Activated naive CD8-positive, alpha-beta T cell treated with anti-CD3 and anti-CD28 coated beads, Interleukin-2, amount 50 U/mL, for 16 hours (primary cell): ENCODE measurements at regions not wholly inside any gene's neighbourhood (a gene's known extent, or its start where the extent isn't known, plus 50 kb on each side); places are given as distances from the start of the nearest gene placed in this dataset.

Experiments used
- DNase-seq: peaks from one replicate; pipeline ENCODE4 v3.0.0-alpha.2; 2020; ENCODE audit warnings: low read depth, low spot score

DNA sequence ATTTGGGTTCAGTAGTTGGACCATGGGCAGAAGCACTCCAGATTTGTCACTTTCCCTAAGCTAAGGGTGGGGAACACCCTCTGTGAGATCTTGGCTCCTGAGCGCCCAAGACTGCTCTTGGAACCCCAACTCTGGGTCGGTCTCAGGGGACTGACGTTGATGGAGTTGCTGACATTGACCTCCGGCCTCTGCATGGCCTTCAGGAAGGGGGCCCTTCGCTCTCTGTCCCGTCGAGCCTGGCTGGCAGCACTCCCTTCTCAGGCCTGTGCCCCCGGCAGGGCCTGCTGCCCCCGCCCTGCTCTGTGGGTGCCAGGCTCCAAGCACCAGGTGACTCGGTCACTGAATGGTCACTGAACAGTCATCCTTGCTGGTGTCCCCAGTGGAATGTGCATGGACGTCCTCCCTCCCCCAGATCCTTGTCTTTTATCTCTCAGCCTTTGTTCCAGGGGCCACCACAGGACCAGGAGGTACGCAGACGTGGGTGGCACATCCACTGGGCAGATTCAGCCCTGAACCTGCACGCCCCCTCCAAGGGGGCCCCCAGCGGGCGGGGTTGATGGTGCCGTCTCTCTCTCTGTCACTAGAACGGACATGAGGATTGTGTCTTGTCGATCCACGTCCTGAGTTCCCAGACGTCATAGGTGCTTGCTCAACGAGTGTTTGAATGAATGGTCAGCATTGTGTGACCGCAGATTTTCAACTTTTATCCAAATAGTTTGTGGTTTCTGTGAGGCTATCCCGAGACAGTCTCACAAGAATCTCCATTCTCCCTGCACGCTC lies 314.5 kb downstream of the SEC14L1 start:
- no peak for DNase-seq

DNA sequence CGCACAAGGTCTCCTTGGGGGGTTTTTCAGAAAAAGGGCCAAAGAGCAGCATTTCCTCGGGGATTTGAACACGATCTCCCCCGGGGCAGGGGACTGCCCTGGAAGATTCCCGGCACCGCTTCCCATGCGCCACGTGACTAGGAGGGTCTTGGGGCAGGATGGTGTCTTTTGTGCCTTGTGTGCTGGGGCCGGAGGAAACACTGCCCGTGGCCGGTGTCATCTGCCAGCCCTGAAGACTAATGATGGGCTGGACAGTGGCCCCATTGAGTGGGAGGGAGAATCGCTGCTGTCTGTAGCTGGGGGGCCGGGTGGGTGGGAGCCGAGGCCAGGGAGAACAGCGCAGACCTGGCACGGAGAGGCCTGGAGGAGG lies 315.1 kb downstream of the SEC14L1 start:
- DNase-seq, result no peak

DNA sequence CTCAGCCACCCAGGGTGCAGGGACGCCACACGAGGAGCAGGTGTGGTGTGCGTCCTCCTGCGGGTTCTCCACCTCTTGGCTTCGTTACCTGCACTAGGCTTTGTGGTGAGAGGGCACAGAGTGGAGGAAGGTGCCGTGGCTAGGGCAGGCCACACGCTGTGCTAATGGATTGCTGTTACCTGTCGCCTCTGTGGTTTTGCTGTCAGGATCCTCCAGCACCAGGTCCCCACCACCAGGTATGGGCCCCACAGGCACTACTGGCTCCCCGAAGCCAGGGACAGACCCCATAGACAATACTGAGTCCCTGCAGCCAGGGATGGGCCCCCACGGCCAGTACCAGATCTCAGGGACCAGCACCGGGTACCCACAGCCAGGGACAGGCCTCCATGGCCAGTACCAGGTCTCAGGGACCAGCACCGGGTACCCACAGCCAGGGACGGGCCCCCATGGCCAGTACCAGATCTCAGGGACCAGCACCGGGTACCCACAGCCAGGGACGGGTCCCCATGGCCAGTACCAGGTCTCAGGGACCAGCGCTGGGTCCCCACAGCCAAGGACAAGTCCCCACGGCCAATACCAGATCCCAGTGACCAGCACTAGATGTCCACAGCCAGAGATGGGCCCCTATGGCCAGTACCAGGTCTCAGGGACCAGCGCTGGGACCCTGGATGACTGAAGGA lies 315.6 kb downstream of the SEC14L1 start:
- no peak for DNase-seq

DNA sequence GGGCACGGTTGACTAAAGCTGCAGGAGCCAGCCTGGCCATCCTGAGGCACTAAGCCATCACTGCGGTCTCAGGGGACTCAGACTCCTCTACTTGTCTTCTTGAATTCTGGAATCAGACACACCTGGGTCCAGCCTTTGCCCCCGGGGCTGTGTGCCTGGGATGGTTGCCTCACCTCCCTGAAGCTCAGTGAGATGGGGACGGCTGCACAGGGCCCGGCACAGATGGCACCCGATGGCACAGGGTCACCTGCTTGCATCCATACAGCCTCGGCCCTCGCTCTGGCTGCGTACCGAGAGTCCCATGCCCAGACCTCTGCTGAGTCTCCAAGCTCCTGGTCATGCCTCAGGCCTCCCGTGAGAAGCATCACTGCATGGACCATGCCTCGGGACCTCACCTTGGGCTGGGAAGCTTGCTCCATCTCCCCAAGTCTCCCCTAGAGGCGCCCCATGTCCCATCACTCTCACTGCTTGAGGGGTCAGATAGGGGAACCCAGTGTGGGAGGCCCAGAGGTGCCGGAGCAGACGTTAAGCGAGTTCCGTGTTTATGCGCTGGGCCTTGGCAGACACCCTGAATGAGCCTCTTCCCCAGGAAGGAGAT lies 316.3 kb downstream of the SEC14L1 start:
- DNase-seq, result no peak

DNA sequence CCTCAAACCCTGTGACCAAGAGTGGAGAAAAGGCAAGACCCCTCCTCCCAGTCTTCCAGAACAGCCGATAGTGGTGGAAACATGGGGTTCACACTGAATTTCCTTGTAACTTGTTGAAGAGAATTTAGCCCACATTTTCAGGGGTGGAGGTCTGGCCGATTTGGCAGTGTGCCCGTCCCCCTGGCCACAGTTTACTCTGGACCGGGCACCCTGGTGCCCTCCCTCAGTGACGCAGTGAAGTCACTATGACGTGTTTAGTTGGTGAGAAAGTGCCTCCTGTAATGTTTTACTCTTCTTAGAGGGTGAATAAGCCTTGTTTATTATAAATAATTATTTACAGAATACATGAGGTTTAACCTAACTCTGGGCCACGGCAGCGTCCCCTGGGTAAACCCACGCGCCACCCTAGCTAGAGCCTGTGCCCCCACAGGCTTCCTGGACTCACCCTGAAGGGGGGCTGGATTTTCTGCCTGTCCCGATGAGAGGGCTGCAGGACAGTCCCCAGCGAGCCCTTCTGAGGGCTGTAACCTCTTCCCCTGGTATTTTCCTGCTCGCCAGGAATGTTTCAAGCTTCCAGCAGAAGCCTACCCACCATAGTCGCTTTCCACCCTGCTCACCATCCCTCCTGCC lies 316.9 kb downstream of the SEC14L1 start:
- no peak for DNase-seq

DNA sequence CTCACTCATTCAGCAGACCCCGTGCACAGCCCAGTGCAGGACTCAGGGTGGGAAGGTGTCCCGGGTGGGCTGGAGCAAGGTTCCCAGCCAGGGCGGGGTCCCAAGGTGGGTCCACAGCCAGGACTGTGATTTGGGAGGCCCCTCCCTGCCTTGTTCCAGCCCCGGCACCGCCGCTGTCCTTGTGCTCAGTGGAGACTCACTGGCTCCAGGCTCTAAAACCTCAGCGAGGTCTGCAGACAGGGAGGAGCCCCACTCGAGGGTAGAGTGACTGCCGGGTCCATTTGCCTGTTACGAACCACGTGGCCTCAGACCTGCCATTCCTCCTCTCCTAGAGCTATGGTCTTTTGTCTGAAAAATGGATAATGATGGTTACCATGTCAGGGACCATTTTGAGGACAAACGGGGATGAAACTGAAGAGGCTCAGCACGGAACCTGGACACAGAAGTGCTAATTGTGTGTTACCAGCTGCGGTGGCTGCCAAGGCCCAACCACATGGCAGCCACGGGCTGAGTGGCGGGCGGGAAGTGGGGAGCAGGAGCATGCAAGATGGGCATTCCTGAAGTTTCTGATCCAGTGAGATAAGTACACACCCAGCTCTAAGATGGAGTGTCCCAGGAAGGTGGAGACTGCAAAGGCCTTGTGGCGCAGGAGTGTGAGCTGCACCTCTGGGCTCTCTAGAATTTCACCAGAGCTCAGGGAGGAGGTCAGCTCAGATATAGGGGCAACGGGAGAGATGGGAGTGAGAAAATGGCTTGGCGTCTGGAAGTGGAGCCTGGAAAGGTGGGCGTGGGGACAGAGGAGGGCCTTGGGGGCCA lies 317.6 kb downstream of the SEC14L1 start:
- DNase-seq, result no peak

DNA sequence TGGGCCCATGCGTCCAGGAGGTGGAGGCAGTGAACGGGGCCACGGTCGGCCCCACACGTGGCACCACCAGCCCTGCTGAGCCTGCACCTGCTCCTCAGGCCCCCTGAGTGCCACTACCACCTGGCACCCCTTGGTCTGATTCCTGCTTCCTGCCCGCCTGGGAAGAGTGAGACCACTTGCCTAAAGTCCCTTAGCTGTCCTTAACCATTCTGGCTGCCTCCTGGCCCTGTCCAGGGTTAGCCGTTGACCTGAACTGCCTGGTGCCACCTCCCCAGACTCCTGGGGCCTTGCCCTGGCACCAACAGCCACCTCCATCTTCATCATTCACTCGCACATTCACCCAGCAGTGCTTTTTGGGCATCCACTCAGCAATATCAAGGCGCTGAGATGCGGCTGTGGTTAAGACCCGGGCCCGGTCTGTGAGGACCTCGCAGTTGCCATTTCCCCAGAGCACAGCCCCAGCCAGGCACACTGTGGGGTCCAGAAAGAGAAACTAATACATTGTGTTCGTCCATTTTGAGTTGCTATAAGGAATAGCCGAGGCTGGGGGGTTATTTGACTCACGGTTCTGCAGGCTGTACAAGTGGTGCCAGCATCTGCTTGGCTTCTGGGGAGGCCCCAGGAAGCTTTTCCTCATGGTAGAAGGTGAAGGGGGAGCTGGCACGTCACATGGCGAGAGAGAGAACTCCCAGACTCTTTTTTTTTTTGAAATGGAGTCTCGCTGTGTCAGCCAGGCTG lies 318.4 kb downstream of the SEC14L1 start:
- no peak for DNase-seq

DNA sequence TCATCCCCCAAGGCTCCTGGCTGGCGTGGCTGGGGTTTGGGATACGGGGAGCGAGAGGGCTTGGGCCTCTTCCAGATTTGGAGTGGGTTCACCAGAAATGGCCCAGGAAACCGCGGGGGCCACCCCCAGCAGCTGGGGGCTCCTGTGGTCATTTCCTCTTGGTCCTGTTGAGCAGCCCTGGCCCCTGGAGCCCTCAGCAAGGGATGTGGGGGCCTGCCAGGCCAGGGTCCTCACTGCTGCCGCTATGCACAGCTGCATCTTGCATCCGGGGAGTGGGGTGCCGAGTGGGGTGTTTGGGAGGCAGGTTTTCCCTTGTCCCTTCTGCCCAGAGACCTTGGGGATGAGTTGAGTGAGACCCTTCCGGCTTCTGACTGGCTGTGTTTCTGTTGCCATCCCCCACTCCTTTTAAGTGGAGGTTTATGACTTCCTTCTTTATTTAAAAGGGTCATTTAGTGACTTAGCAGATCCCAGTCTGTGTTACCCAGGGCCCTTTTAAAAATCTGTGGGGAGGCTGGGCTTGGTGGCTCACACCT lies 319.8 kb downstream of the SEC14L1 start:
- DNase-seq, result no peak

DNA sequence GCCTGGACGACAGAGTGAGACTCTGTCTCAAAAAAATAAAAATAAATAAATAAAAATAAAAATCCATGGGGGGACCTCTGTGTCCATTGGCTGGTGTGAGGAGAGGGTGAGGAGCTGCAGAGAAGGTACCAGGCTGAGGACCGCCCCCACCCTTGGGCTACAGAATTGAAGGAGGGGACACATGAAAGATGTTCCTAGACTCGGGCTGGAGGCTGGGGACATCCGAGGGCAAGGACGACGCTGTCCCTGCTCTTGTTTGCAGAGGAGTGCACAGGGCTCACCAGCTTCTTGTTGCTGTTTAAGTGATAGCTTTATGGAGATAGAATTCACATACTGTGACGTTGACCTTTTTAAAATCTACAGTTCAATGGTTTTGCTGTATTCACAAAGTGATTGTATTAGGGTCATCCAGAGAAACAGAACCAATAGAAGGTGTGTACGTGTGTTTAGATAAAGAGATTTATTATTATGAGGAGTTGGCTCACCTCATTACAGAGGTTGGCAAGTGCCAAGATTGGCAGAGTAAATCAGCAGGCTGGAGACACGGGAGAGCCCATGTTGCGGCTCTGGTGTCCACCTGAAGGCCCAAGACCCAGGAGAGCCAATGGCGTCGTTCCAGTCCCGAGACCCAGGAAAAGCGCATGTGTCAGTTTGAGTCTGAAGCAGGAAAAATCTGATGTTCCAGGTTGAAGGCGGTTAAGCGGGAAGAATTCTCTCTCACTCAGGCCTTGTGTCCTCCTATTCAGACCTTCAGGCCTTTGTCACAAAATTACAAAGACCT lies 320.7 kb downstream of the SEC14L1 start:
- DNase-seq, result no peak

DNA sequence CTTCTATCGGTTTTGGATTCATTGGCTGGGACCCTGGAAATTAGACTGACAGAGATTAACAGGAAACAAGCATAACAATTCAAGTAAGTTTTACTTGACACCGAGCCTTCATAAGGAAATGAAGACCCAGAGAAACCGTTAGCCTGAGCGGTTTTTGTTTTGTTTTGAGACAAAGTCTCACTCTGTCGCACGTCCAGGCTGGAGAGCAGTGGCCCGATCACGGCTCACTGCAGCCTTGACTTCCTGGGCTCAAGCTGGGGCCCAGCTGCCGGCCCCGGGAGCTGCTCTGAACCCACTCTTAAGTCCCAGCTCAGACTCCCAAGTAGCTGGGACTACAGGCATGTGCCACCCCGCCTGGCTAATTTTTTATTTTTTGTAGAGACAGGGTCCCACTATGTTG lies 321.3 kb downstream of the SEC14L1 start:
- no peak for DNase-seq

DNA sequence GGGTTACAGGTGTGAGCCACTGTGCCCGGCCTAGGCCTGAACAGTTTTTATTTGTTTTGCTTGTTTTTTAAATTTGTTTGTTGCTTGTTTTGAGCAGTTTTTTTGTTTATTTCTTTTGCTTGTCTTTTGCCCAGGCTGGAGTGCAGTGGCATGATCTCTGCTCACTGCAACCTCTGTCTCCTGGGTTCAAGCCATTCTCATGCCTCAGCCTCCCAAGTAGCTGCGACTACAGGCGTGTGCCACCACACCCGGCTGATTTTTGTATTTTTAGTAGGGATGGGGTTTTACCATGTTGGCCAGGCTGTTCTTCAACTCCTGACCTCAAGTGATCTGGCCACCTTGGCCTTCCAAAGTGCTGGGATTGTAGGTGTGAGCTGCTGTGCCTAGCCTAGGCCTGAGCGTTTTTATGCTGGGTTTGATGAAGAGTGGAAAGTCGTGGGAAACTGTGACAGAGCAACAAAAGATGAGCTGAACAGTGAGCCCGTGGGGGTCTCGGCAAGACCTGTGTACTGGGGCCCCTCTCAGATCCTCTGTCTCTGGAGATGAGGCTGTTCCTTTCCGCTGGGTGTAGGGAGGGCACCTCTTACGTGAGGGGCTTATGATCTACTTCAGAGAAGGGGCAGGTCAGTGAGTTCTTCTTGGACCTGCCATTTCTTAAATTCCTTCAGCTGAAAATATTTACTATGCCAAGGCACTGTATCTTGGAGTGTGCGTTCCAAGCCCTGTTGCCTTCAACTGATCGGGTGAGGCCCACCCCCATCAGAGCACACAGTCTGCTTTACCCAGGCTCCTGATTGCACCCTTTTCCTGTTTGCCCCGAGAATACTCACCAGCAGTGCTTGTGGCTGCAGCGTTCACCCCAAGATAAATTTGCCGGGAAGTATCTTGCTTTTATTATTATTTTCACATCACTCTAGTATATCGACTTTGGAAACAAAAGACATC lies 322.1 kb downstream of the SEC14L1 start:
- DNase-seq, result no peak

DNA sequence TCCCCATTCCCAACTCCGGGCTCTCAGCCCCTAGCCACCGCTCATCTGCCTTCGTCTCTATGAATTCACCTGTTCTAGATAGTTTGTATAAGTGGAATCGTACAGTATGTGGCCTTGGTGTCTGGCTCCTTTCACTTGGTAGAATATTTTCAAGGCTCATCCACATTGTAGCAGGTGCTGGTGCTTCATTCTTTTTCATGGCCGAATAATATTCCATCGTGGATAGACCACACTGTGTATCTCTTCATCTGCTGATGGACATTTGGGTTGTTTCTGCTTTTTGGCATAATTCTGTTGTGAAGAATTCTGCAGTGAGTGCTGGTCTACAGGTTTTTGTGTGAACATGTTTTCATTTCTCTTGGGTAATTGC lies 324.2 kb downstream of the SEC14L1 start:
- no peak for DNase-seq

DNA sequence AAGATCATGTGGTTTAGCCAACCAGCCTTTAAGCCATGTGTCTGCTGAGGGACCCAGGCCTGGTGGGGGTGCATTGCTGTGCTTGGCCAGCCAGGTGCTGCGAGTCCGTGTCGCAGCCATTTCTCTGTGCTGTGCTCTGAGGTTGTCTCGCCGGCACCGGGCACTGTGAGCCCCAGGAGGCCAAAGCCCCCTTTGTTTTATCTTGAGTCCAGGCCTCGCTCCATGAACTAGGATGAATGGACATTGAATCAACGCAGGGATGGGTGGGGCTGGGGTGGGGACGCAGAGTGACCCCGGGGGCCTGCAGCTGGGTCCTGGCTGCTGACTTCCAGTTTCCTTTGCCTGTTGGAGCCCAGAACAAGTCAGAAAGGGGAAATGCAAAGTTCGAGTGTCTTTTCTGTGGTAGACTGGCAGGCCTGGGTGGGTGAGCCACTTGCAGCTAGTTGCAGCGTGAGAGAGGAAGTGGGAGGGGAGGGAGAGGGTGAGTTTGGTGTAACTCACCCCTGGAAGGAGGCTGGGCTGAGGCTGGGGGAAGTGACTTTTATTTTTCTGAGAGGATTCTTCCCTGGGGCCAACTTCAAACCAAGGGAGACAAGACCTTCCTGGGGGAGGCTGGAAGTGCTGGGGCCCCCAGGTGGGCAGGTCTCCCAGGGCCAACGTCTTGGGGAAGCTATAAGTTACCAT lies 324.7 kb downstream of the SEC14L1 start:
- DNase-seq, result peak; percentile 69

DNA sequence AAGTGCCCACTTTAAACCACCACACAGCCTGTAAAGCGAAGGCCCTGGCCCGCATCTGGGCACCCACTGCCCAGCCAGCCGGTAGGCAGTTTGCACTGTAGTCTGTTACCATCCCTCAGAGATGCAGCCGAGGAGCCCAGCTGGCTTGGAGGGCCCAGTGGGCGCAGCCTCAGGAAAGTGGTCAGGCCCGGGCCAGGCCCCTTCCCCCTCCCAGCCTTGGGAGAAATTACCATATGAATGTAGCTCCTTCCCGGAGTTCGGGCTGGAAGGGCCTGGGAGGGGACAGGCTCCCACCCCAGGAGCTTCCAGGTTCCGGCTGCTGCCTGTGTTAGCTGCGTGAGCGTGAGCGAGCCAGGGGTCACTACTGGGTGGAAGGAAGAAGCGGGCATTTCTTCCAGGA lies 325.4 kb downstream of the SEC14L1 start:
- no peak for DNase-seq

DNA sequence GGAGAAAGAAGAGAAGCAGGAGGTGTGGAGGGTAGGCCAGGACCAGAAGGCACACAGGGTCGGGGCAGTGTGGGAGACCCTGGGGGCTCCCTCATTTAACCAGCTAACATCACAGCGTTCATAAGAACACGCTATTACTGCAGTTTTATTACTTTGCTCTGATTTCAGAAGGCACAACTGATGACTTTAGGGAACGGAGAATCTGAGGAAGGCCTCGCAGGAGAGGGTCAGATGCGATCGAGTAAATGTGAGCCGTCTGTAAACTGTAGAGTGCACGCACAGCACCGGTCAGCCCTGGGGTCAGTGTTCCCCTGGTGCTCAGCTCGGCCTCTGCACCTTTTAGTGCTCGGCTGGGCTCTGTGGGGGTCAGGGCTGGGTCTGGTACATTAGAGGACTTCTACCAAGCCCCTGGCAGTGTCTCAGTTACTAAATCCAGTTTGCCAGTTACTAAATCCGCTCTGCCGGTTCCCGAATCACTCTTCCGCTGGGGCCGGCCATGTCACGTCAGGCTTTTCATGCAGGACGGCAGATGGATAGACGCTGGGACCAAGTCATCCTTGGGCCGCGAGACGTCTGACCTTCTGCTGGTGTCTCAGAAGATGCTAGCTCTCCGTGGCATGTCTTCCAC lies 325.9 kb downstream of the SEC14L1 start:
- DNase-seq, result no peak

DNA sequence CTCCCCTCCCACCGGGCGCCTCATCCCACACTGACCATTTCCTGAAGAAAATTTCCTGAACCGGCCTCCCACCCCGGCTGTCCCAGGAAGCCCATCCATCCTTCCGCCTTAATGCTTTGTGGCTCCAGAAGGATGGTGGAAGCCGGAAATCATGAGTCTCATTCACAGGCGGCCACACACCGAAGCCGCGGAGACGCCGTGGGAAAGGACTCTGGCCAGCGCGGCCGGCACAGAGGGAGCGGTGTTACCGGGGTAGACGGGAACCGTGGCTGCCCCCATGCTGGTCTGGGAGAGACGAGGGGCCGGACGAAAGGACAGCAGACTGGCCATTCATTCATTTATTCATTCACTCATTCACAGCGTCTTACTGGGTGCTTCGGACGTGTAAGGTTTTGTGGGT lies 326.8 kb downstream of the SEC14L1 start:
- no peak for DNase-seq

DNA sequence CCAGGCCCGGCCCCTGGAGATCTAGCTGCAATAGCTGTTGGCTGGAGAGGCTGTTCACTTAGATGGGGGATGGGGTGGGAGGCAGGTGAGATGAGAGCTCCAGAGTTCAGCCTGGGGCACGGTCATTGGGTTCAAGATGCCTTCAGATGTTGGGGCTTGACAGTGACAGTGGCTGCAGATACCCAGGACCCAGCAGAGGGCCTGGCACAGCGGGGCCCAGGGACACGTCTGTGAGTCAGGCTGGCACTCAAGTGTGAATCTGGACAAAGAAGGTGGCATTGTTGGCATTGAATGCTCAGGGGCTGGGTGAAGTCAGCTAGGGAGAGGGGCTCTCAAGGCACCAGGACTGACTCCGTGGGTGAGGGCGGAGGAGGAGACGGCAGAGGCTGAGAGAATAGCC lies 328.1 kb downstream of the SEC14L1 start:
- DNase-seq, result no peak

DNA sequence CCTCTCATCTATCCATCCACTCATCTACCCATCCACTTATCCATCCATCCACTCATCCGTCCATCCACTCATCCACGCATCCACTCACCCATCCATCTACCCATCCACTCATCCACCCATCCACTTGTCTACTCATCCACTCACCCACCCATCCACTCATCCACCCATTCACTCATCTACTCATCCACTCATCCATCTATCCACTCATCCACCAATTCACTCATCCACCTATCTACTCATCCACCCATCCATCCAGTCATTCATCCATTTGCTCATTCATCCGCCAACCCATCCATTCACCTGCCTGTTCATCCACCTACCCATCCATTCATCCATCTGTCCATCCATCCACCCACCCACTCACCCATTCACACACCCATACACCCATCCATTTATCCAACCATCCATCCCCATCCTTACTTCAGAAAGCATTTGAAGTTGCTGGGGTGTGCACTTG lies 329.6 kb downstream of the SEC14L1 start:
- no peak for DNase-seq
